HepG2 (cell line): ENCODE measurements at regions not wholly inside any gene's neighbourhood (a gene's known extent, or its start where the extent isn't known, plus 50 kb on each side); places are given as distances from the start of the nearest gene placed in this dataset.

Experiments used
- ELF1 ChIP-seq: sonication (generic); formaldehyde crosslinking; IDR thresholded peaks from 2 replicates; pipeline ENCODE4 v1.4.0; 2020; ENCODE audit warnings: missing genetic modification reagents
- GABPB1 ChIP-seq: IDR thresholded peaks from 2 replicates; pipeline ENCODE4 v1.6.1; 2016; ENCODE audit warnings: mild to moderate bottlenecking, missing genetic modification reagents, moderate library complexity, missing compliant biosample characterization
- MAFK ChIP-seq, 2 experiments: IDR thresholded peaks in 1 of 2; conservative IDR thresholded peaks in 1 of 2; 2 replicates each; pipeline ENCODE4 v1.6.1; 2011; ENCODE audit warnings: improper control_type of control experiment in 2 of 2, low read length in 2 of 2
- NFIC ChIP-seq: IDR thresholded peaks from 2 replicates; pipeline ENCODE4 v1.6.1; 2012; ENCODE audit warnings: mild to moderate bottlenecking, low read length, inconsistent platforms
- PAF1 ChIP-seq: IDR thresholded peaks from 2 replicates; pipeline ENCODE4 v1.6.1; 2016; ENCODE audit warnings: missing genetic modification reagents, missing compliant biosample characterization
- RFX1 ChIP-seq: fragments of 450-650 bp; IDR thresholded peaks from 2 replicates; pipeline ENCODE4 v1.6.1; 2017
- SMARCC2 ChIP-seq: fragments of 450-650 bp; IDR thresholded peaks from 2 replicates; pipeline ENCODE4 v1.6.1; 2017; ENCODE audit warnings: antibody characterized with exemption, mild to moderate bottlenecking
- ZNF207 ChIP-seq: fragments of 450-650 bp; IDR thresholded peaks from 2 replicates; pipeline ENCODE4 v1.6.1; 2016; ENCODE audit warnings: antibody characterized with exemption, borderline replicate concordance
- TF ChIP-seq, protein P1 (sequence below): sonication (generic); formaldehyde crosslinking; IDR thresholded peaks from 2 replicates; pipeline ENCODE4 v1.5.0; 2020; ENCODE audit warnings: mild to moderate bottlenecking, missing genetic modification reagents, moderate library complexity
- TF ChIP-seq, protein P2 (sequence below): sonication (generic); formaldehyde crosslinking; IDR thresholded peaks from 2 replicates; pipeline ENCODE4 v1.5.0; 2020; ENCODE audit warnings: mild to moderate bottlenecking, missing genetic modification reagents

DNA sequence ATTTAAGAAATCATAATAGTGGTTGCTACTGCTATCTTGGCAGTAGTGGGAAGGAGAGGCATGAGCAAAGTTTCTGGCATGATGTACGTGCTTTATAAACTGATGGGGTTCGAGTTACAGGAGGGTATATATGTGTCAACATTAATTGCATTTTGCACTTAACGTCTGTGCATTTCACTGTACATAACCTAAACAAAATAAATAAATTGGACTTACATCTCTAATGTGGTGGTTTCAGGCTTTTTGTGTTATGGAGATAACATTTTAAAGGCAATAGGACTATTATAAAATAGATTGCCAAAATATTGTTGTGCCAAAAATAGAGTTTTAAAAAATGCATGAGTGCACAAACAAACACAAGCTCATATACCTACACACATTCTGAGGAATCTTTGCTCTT lies 1001.1 kb upstream of the GJE1 start:
- TF ChIP-seq GABPB1 (CRISPR knock-in tag) (no peak), SMARCC2 (no peak), ELF1 (CRISPR knock-in tag) (no peak), MAFK (conservative IDR thresholded peaks at IDR 0.05 in 1 of 2, IDR thresholded peaks at IDR 0.05 in 1 of 2; ENCODE audit: low read length in 2 of 2) (no peak), PAF1 (CRISPR knock-in tag) (no peak), ZNF207 (no peak), RFX1 (no peak), NFIC (no peak)
- TF ChIP-seq, protein P1, sequence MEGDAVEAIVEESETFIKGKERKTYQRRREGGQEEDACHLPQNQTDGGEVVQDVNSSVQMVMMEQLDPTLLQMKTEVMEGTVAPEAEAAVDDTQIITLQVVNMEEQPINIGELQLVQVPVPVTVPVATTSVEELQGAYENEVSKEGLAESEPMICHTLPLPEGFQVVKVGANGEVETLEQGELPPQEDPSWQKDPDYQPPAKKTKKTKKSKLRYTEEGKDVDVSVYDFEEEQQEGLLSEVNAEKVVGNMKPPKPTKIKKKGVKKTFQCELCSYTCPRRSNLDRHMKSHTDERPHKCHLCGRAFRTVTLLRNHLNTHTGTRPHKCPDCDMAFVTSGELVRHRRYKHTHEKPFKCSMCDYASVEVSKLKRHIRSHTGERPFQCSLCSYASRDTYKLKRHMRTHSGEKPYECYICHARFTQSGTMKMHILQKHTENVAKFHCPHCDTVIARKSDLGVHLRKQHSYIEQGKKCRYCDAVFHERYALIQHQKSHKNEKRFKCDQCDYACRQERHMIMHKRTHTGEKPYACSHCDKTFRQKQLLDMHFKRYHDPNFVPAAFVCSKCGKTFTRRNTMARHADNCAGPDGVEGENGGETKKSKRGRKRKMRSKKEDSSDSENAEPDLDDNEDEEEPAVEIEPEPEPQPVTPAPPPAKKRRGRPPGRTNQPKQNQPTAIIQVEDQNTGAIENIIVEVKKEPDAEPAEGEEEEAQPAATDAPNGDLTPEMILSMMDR (CRISPR knock-in tag) = no peak
- TF ChIP-seq, protein P2, sequence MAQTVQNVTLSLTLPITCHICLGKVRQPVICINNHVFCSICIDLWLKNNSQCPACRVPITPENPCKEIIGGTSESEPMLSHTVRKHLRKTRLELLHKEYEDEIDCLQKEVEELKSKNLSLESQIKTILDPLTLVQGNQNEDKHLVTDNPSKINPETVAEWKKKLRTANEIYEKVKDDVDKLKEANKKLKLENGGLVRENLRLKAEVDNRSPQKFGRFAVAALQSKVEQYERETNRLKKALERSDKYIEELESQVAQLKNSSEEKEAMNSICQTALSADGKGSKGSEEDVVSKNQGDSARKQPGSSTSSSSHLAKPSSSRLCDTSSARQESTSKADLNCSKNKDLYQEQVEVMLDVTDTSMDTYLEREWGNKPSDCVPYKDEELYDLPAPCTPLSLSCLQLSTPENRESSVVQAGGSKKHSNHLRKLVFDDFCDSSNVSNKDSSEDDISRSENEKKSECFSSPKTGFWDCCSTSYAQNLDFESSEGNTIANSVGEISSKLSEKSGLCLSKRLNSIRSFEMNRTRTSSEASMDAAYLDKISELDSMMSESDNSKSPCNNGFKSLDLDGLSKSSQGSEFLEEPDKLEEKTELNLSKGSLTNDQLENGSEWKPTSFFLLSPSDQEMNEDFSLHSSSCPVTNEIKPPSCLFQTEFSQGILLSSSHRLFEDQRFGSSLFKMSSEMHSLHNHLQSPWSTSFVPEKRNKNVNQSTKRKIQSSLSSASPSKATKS = no peak
